Liver (tissue), 8 donors: ENCODE measurements at regions not wholly inside any gene's neighbourhood (a gene's known extent, or its start where the extent isn't known, plus 50 kb on each side); places are given as distances from the start of the nearest gene placed in this dataset.

Experiments
- DNase-seq: peaks from one replicate; pipeline ENCODE4 v3.0.0-alpha.2; 2017; ENCODE audit warnings: low spot score
- H3K27ac ChIP-seq, 2 donors: one replicate each; pipeline ENCODE4 v1.7.0; 2013; ENCODE audit warnings: inconsistent platforms in 2 of 2, low read length in 2 of 2, control low read depth in 1 of 2, low read depth in 1 of 2, mild to moderate bottlenecking in 1 of 2
- H3K27me3 ChIP-seq, 4 donors: one replicate each; pipeline versions ENCODE4 v1.6.1 to v1.7.0; 2013; ENCODE audit warnings: low read length in 3 of 4, inconsistent platforms in 1 of 4, mild to moderate bottlenecking in 1 of 4, moderate library complexity in 1 of 4; ENCODE audit not compliant: control insufficient read depth in 4 of 4, insufficient read depth in 4 of 4
- H3K36me3 ChIP-seq, 4 donors: one replicate each; pipeline versions ENCODE4 v1.6.1 to v1.7.0; 2013; ENCODE audit warnings: low read length in 3 of 4, mild to moderate bottlenecking in 3 of 4, low read depth in 1 of 4, moderate library complexity in 1 of 4; ENCODE audit not compliant: control insufficient read depth in 4 of 4, insufficient read depth in 3 of 4
- H3K4me1 ChIP-seq, 4 donors: one replicate each; pipeline versions ENCODE4 v1.6.1 to v1.7.0; 2013; ENCODE audit warnings: low read length in 3 of 4, mild to moderate bottlenecking in 3 of 4, moderate library complexity in 1 of 4; ENCODE audit not compliant: control insufficient read depth in 4 of 4, insufficient read depth in 4 of 4
- H3K4me3 ChIP-seq, 3 donors: one replicate each; pipeline versions ENCODE4 v1.6.1 to v1.7.0; 2013; ENCODE audit warnings: low read length in 3 of 3, control low read depth in 1 of 3, low read depth in 1 of 3, mild to moderate bottlenecking in 1 of 3
- H3K9ac ChIP-seq, 2 donors: one replicate each; pipeline ENCODE4 v1.7.0; 2013; ENCODE audit warnings: low read length in 2 of 2, mild to moderate bottlenecking in 2 of 2, moderate library complexity in 2 of 2, control low read depth in 1 of 2, low read depth in 1 of 2
- H3K9me3 ChIP-seq, 4 donors: one replicate each; pipeline versions ENCODE4 v1.6.1 to v1.7.0; 2013; ENCODE audit warnings: low read length in 3 of 4; ENCODE audit not compliant: control insufficient read depth in 4 of 4
- ATF3 ChIP-seq: IDR thresholded peaks from 2 replicates; pipeline ENCODE4 v1.6.1; 2016; ENCODE audit warnings: antibody characterized with exemption
- CTCF ChIP-seq: fragments of 150-350 bp; IDR thresholded peaks from 2 replicates; pipeline ENCODE4 v1.5.1; 2017; ENCODE audit warnings: improper control_type of control experiment, low read depth, low read length; ENCODE audit not compliant: missing input control
- EGR1 ChIP-seq, 2 donors: IDR thresholded peaks; 2 replicates each; pipeline ENCODE4 v1.6.1; 2016 to 2018; ENCODE audit warnings: antibody characterized with exemption in 2 of 2, low read depth in 2 of 2
- FOXA1 ChIP-seq: IDR thresholded peaks from 2 replicates; pipeline ENCODE4 v1.6.1; 2016; ENCODE audit warnings: antibody characterized with exemption
- FOXA2 ChIP-seq: IDR thresholded peaks from 2 replicates; pipeline ENCODE4 v1.6.1; 2016; ENCODE audit warnings: antibody characterized with exemption
- GABPA ChIP-seq, 2 donors: IDR thresholded peaks in 1 of 2; conservative IDR thresholded peaks in 1 of 2; 2 replicates each; pipeline ENCODE4 v1.6.1; 2016; ENCODE audit warnings: antibody characterized with exemption in 2 of 2, mild to moderate bottlenecking in 1 of 2, moderate library complexity in 1 of 2
- HNF4A ChIP-seq, 2 donors: conservative IDR thresholded peaks; 2 replicates each; pipeline ENCODE4 v1.6.1; 2016; ENCODE audit warnings: antibody characterized with exemption in 2 of 2, mild to moderate bottlenecking in 2 of 2
- HNF4G ChIP-seq: IDR thresholded peaks from 2 replicates; pipeline ENCODE4 v1.6.1; 2016; ENCODE audit warnings: antibody characterized with exemption
- JUND ChIP-seq, 2 donors: IDR thresholded peaks; 2 replicates each; pipeline ENCODE4 v1.6.1; 2016; ENCODE audit warnings: antibody characterized with exemption in 2 of 2
- MAX ChIP-seq: IDR thresholded peaks from 2 replicates; pipeline ENCODE4 v1.6.1; 2016; ENCODE audit warnings: antibody characterized with exemption
- NR2F2 ChIP-seq: IDR thresholded peaks from 2 replicates; pipeline ENCODE4 v1.6.1; 2016; ENCODE audit warnings: antibody characterized with exemption
- RAD21 ChIP-seq, 2 donors: IDR thresholded peaks; 2 replicates each; pipeline ENCODE4 v1.6.1; 2016; ENCODE audit warnings: antibody characterized with exemption in 2 of 2, mild to moderate bottlenecking in 2 of 2
- REST ChIP-seq: IDR thresholded peaks from 2 replicates; pipeline ENCODE4 v1.6.1; 2016; ENCODE audit warnings: antibody characterized with exemption, mild to moderate bottlenecking
- RXRA ChIP-seq, 2 donors: IDR thresholded peaks; 2 replicates each; pipeline ENCODE4 v1.6.1; 2017 to 2018; ENCODE audit warnings: antibody characterized with exemption in 2 of 2, mild to moderate bottlenecking in 1 of 2
- TAF1 ChIP-seq: conservative IDR thresholded peaks from 2 replicates; pipeline ENCODE4 v1.6.1; 2016; ENCODE audit warnings: antibody characterized with exemption, mild to moderate bottlenecking
- ZBTB33 ChIP-seq: IDR thresholded peaks from 2 replicates; pipeline ENCODE4 v1.6.1; 2016; ENCODE audit warnings: antibody characterized with exemption
- WGBS: extraction: QIAGEN DNeasy Blood & Tissue Kit; methylation state at CpG from one replicate; pipeline ENCODE4 v1.1.7; 2013; 5-methylcytosine and 5-hydroxymethylcytosine counted together
- donor health status: healthy.
- donor health status: healthy.
- donor health status: healthy.
- donor health status: healthy.
- donor health status: healthy.

GRCh38 chr10:78360284-78360683 lies 326.6 kb downstream of the RPS24 start:
- 91% methylated on average over 6 of the region's 6 CpGs for WGBS
- H3K27ac ChIP-seq = no peak overlapping the region
- TF ChIP-seq HNF4G (no peak), REST (no peak), RXRA (IDR thresholded peaks at IDR 0.05) (no peak), ATF3 (no peak), FOXA2 (no peak), TAF1 (no peak), NR2F2 (no peak), ZBTB33 (no peak), EGR1 (IDR thresholded peaks at IDR 0.05; ENCODE audit: low read depth in 2 of 2) (no peak), RAD21 (IDR thresholded peaks at IDR 0.05) (no peak), CTCF (no peak), JUND (IDR thresholded peaks at IDR 0.05) (no peak), MAX (no peak), HNF4A (conservative IDR thresholded peaks at IDR 0.05) (no peak)
- no peak overlapping the region for H3K9ac ChIP-seq
- no peak for DNase-seq
- H3K36me3 ChIP-seq = no peaks in the 10 kb centered on the region
- H3K4me3 ChIP-seq = no peak overlapping the region
- no peaks in the 10 kb centered on the region for H3K9me3 ChIP-seq
- no peaks in the 10 kb centered on the region for H3K4me1 ChIP-seq
- H3K27me3 ChIP-seq = peaks cover 0 to 2% (median 0%) of the 10 kb centered on the region in 4 donors

GRCh38 chr10:78361031-78361430 lies 327.4 kb downstream of the RPS24 start:
- no peak overlapping the region for H3K9ac ChIP-seq
- no peaks in the 10 kb centered on the region for H3K9me3 ChIP-seq
- H3K4me3 ChIP-seq = no peak overlapping the region
- peaks cover 0 to 2% (median 0%) of the 10 kb centered on the region in 4 donors for H3K27me3 ChIP-seq
- no peak for DNase-seq
- H3K27ac ChIP-seq = no peak overlapping the region
- WGBS = 92% methylated on average over 3 of the region's 3 CpGs
- H3K4me1 ChIP-seq = no peaks in the 10 kb centered on the region
- TF ChIP-seq RAD21 (IDR thresholded peaks at IDR 0.05) (no peak), ATF3 (no peak), ZBTB33 (no peak), GABPA (IDR thresholded peaks at IDR 0.05 in 1 of 2, conservative IDR thresholded peaks at IDR 0.05 in 1 of 2) (no peak), FOXA1 (no peak), TAF1 (no peak), JUND (IDR thresholded peaks at IDR 0.05) (no peak), HNF4G (no peak), EGR1 (IDR thresholded peaks at IDR 0.05; ENCODE audit: low read depth in 2 of 2) (no peak)
- H3K36me3 ChIP-seq = no peaks in the 10 kb centered on the region
